SK-MEL-5 (cell line): ENCODE measurements at regions not wholly inside any gene's neighbourhood (a gene's known extent, or its start where the extent isn't known, plus 50 kb on each side); places are given as distances from the start of the nearest gene placed in this dataset.

Experiments
- DNase-seq: peaks from one replicate; pipeline ENCODE4 v3.0.0-alpha.2; 2016; ENCODE audit warnings: low read depth, low spot score
- in situ Hi-C: cut with HindIII; loops from 2 replicates; pipeline ENCODE4 v1.10.0; 2016; ENCODE audit warnings: low sequenced_read_pairs, high pct_unique_total_duplicates, low pct_unique_long_range_greater_than_20kb

DNA sequence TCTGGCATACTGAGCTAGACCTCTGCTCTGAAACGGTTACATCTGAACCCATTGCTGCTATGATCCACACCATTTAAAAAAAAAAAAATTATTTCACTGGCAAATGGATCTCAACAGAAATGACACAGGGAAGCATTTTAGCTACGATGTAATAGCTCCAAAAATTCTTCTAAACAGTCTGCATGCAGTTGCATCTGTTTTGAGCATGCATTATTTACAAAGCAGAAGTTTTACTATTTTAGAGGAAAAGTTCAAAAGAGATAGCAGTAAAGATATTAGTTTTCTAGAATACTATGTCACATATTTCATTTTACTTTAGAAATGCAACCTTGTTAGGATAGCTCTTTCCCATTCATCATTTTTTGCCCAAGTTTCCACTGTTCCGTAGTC, 265.7 kb downstream of the MEIS1 start:
- DNase-seq, result no peak
- in situ Hi-C loops, result no loop called here

- no peak for DNase-seq
- in situ Hi-C loops, result no loop called here
Observed at GRCh38 chr2:66701251-66701650, 266.3 kb downstream of the MEIS1 start.

DNA sequence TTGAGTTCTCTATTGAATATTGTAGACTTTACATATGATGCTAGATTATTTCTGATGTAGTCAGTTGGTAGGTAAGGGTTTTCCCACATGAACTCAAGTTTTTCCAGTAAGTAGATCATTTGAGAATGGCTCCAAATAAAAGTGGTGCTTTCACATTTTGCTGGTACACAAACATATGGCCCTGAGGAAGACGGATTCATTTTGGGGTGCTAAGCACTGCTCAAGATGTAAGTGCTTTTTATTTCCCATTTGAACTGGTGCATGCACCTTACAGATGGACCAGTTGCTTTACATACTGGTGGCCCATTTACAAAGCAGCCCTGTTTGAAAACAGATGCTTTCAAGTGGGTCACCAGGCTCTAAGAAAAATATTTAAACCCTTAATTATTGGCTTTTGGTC, 266.7 kb downstream of the MEIS1 start:
- in situ Hi-C loops, result no loop called here

DNA sequence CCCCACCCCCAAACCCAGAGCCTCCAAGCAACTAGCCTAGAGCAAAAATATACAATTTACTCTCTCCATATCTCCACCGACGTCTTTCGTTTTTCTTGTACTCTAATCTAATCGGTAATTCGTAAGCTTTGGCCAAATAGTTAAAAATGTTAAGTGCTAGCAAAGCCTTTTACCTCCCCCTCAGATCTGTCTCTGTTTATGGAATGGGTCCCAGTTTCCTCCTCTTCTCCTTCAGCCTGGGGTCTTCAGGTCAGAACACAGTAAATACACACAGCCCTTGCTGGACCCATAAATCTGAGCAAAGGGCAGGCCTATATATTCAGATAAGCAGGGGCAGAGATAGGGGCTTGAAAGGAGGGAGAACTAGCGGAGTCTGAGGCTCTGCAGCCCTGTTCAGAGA, 267.4 kb downstream of the MEIS1 start:
- in situ Hi-C loops, result no loop called here
- DNase-seq, result no peak

More for the DNA sequence above, 266.7 kb downstream of the MEIS1 start:
- no peak for DNase-seq

GRCh38 chr2:66704786-66705185, 269.9 kb downstream of the MEIS1 start:
- DNase-seq, result no peak
- in situ Hi-C loops, result no loop called here

DNA sequence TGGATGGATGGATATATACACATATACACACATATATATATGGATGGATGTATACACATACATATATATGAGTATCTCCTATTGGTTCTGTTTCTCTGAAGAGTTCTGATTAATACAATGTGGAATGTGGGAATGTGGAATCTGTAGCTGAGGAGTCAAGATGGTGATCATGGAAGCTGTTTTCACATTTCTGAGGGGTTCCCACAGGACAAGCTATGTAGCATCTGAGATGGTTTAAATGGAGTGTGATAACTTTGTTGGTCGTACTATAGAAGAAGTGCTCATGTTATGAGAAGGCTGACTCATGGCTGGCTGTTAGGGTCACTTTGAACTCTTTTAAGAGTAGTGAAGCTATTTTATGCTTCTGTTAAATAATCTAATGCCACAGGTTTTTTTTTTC, 279.7 kb downstream of the MEIS1 start:
- no peak for DNase-seq
- in situ Hi-C loops, result no loop called here

DNA sequence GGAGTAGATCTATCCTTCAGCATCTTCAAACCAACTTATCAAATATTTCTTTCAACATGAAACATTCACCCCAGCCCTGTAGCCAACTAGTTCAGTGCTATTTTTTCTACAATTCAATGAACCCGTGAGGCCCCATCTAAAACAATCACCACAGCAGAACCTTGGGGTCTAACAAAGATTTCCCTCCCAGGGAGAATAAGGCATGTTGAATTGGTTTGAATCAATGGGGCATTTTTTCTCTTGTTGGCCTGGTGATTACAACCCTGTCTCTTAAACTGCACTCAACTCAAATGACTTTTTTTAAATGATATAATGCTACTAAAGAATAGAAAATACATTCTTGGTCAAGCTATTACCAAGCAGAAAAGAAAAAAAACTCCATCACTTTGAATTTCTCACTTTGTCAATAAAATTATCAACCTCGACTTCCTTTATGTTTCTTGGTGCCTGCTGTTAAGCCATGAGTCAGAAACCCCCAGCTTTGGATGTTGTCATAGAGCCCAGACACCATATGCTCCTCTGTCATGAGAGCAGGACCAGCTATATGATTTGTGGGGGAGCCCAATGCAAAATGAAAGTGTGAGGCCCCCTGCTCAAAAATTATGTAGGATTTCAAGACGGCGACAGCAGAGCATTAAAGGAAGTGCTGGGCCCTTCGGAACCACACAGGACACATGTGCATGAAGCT, 282.4 kb downstream of the MEIS1 start:
- in situ Hi-C loops, result no loop called here

GRCh38 chr2:66717973-66718372, 283.0 kb downstream of the MEIS1 start:
- DNase-seq, result no peak
- in situ Hi-C loops, result no loop called here

More for the DNA sequence above, 282.4 kb downstream of the MEIS1 start:
- DNase-seq, result no peak

DNA sequence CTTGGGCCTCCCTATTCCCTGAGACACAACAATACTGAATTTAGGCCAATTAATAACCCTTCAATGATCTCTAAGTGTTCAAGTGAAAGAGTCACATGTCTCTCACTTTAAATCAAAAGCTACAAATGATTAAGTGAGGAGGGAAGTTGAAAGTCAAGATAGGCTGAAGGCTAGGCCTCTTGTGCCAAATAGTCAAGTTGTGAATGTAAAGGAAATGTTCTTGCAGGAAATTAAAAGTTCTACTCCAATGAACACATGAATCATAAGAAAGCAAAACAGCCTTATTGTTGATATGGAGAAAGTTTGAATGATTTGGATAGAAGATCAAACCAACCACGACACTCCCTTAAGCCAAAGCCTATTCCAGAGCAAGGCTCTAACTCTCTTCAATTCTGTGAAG, 286.9 kb downstream of the MEIS1 start:
- no peak for DNase-seq
- in situ Hi-C loops, result no loop called here

- in situ Hi-C loops, result no loop called here
- no peak for DNase-seq
Observed at GRCh38 chr2:66724241-66724640, 289.3 kb downstream of the MEIS1 start.

DNA sequence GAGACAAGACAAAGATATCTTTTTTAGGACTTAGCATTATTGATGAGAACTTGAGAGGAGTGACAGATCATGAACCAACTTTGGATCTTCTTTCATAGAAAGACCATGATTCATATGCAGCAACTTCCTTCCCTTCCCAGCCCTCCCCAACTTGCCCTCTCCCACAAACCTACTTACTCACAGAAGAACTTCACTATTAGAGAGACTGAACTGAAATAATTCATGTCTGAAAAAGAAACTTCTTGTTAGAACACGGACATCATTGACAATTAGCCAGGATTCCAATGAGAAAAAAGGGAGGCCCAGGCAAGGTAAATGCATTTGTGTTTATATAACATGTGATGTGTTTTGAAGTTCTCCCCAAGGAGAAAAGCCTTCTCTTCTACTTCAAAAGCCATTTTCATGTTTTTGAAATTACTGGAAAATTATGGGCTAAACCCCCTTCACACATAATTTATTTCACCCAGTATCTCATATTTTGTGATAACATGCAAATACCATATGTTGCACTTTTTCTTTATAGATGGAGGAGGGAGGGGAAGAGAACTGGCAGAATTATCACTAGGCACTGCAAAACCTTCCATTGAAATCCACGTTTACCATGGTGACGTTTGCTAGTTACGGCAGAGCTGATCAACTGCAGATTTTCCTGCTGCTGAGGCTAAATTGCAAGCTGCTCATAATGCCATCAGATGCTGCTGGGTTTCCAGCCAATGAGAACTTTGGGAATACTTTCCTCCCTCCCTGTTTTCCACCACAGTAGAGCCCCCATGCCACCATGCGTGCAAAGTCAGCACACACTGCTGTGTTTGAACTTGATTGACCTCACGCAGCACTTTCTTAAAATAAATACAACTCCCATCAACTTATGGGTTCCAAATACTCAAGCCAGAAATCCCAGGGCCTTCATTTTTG, 294.7 kb downstream of the MEIS1 start:
- DNase-seq, result no peak
- in situ Hi-C loops, result no loop called here

DNA sequence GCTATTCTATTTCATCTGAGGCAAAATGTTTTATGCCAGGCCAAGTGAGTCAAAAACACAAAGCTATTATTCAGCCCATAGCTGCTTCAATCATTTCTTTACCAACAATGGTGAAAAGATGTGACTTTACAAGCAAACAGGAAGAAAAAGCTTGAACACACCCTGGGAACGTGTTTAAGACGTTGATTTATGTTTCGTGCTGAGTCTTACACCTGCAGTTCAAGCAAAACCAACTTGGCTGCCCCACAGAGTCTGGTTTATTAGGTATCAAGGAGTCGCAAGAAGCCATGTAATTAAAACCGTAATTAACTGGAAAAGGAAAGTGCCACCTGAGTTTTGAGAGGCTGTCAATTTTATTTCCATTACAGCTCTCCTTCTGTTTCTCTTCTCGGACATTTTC, 295.5 kb downstream of the MEIS1 start:
- in situ Hi-C loops, result no loop called here
- DNase-seq, result no peak

DNA sequence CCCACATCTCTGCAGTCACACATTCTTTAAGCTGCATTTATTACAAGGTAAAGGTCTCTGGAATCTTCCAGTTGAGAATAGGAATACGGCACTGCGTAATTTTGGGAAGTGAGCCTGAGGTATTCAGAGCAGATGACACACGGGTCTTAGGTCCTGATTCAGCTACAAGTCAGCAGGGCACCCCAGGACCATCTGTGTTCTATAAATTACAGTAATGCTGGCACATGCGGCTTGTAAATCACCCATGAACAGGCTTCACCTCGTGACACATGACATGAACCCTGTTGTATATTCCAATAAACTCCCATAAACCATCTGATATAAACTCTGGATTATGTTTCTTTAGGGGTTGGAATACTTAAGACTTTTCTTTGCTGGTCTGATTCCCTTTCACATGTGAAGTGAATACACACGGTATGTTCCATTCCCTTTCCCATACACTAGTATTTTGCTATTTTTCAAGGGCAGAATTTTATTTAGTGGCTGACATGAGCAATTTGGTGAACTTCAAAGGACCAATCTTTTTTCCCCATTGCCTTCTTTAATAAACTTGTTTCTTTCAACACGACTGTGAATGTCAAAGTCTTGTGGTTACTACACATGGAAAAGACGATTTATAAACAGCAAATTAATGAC, 298.6 kb downstream of the MEIS1 start:
- in situ Hi-C loops, result no loop called here

GRCh38 chr2:66748939-66749338, 314.0 kb downstream of the MEIS1 start:
- DNase-seq, result no peak
- in situ Hi-C loops, result no loop called here

More for the DNA sequence above, 298.6 kb downstream of the MEIS1 start:
- no peak for DNase-seq

DNA sequence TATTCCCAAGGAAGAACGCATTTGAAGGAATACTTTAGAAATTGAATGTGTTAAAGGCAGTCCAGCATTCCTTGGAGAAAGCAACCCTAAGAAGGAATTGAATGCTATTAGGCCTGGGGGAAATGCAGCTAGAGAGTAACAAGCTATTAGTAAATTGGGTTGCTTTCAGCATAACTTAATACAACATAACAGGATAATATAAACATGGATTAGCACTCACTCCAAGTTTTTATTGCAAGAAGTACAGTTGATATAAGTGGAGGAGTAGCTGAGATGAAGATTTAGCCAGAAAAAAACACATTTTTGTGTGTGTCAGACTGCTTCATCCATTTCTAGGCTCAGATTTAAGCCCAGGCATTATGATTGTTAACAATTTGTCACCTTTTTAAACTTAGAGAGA, 314.6 kb downstream of the MEIS1 start:
- DNase-seq, result no peak
- in situ Hi-C loops, result no loop called here

DNA sequence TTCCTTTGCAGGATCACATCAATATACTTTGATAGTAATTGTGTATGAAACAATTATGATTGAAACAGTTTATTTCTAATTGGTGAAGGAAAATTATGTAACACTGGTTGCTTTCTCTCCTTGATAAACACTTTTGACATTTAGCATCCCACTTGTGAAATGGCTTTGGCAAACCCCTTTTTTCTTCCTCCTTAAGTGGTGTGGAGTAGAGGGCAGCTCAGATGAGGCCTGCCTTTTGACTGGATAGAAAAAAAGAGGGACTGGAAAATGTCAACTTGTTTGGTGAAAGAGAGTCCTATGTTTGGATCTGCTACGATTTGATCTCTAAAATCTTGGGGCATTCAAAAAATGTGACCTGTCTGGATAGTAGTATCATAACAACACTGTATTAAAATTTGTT, 318.3 kb downstream of the MEIS1 start:
- in situ Hi-C loops, result no loop called here
- no peak for DNase-seq

DNA sequence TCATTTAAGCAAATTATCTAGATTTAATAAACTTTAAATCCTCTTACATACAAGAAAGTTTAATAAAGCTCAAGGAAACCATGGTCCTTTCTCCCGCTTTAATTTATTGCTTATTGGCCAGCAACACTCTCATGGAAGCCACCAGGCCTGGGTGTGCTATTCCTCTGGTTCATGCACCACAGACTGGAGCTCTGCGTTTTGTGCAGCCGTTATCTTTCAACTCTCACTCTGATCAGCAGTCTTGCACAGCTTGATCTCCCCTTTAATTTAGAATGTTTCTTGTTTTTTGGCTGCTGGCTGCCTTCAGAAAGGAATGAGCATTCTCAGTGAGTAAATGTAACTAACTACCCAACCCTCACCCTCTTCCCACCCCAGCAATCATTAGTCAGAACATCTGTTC, 318.7 kb downstream of the MEIS1 start:
- no peak for DNase-seq
- in situ Hi-C loops, result no loop called here

GRCh38 chr2:66755974-66756373, 321.0 kb downstream of the MEIS1 start:
- DNase-seq, result no peak
- in situ Hi-C loops, result no loop called here

DNA sequence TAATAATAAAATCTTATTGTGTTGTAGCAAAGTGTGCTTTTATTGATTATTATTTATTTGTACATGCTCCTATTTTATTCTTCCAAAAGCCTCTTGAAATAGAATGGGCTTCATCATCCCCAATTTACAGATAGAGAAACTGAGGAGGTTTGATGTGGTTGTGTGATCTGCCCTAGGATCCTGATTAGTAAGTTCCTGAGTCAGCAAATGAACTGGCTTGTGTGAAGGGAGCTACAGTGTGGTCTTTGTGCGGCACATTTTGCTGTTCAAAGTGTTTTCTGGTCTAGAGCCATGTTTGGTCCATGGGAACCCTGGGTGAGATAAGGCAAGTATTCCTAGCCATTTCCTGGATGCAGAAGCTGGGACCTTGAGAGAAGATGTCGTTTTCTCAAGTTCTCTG, 326.9 kb downstream of the MEIS1 start:
- no peak for DNase-seq
- in situ Hi-C loops, result no loop called here
